GM19238 (cell line): ENCODE measurements at regions not wholly inside any gene's neighbourhood (a gene's known extent, or its start where the extent isn't known, plus 50 kb on each side); places are given as distances from the start of the nearest gene placed in this dataset.

Experiments used
- DNase-seq: peaks from one replicate; pipeline ENCODE4 v3.0.0; 2011; ENCODE audit warnings: low spot score; ENCODE audit not compliant: insufficient read length

DNA sequence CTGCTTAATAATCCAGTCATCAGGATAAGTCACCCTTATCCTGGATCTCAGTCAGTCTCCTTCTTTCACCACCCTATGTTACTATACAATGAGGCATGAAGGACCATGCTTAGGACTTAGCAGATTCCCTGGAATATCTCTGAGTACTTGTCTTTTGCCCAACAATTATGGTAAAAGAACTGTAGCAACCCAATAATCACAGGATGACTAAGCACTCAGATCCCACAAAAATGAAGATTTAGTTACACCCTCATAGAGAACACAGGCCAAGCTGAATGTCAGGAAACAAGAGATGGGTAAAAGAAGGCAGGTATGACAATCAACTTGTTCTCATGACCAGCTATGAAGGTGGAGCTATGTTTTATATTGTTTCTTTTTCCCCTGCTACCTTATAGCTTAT lies 91.4 kb downstream of the EDN1 start:
- no peak for DNase-seq

DNA sequence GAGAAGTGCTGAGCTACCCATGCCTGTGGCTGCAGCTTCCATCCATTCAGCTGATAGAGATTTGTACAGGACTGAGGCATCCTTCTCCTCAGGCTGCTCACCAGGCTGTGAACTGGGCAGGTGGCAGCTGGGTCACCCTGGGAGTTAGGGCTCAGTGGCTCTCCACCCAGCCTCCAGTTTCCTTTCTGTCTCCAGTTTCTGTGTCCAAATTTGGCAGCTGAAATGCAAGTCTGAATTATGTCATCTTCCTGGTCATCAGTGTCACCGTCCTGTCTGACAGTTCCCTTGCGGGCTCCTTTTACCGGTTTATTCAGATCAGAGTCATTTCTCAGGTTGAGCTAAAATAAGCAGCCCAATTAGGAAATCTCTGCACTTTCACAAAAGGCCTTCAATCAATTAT lies 93.3 kb downstream of the EDN1 start:
- DNase-seq = peak; percentile 17

DNA sequence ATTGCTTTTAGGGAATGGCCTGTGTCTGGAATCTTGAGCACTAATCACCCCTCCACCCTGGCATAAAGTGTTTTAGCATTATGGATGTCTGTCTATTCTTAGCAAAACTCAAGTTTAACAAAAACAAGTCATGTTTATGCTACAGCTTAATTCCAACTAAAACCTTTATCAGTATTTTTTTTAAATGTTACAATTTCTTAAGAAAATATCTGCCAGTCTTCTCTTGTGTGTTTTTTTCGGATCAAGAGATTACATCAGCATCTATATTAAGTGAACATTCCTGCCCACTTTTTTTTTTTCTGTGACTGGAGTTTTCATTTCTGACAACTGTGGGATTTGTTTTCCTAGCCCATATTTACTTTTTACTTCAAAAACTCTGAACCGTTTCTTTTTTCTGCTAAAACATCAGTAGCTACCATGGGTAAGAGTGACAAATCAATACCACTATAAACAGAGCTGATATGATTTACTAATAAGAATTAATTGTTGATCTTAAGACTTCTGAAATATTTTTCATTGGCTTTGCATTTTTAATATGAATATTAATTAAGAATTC lies 94.3 kb downstream of the EDN1 start:
- DNase-seq = no peak

DNA sequence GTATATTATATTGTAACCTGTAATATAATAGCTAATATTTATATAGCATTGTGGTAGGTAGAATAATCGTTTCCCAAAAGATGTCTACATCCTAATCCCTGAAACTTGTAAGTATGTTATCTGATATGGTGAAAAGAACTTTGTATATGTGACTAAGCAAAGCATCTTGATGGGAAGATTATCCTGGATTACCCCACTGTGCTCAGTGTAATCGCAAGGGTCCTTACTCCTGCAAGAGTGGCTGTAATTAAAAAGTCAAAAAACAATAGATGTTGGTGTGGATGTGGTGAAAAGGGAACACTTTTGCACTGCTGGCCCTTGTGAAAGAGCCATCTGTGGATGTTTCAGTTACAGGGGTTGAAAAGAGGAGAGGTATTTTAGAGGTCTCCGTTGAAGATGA lies 95.2 kb downstream of the EDN1 start:
- no peak for DNase-seq

DNA sequence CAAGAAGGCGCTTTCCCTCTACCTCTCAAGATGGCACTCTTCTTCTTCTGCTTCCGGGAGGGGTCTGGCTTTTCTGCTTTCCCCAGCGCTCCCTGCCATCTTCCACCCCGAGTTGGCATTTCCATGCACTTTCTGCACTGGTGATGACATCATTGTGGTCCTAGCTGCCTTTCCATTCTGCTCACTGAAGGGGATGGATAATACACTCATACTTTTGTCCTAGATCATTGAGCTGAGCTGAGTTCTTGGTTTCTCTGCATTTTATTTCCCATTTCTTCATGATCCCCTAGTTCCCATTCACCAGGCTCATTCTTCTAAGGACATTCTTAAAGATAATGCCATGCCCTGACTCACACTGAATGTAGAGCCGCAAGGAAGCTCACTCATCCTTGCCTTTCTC lies 96.7 kb downstream of the EDN1 start:
- DNase-seq = no peak

DNA sequence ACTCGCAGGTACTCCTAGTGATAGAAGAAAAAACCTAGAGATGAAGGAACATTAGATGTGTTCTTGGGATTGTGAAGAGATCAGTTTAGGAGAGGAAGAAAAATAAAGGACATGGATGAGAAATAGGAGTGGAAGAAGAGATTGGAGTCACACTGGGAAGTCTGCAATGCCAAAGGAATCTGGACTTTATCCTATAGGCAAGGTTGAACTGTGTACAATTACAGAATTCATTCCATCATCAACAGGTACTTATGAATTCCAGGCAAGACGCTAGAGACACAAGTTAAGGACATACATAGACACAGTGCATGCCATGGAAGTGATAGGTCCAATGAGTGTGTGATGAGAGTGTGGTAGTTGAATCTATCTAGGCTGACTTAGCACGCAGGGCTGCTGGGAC lies 101.3 kb downstream of the EDN1 start:
- no peak for DNase-seq

DNA sequence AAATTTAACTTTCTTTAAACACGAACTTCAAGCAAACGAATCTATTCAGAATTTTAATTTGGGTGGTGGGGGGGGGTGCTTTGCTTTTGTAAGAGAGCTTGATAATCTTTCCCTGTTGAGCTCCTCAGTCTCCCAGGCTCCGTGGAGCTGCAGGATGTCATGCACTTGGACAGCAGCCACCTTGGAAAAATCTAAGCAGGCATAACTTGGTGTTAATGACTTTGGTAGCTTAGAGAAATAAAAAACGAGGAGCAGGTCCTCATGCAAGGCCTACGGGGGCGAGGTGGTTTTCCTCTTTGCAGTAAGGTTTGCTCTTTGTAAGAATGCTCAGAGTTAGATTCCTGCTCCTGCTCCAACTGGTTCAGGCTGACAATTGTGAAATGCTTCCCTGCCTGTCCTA lies 102.3 kb downstream of the EDN1 start:
- no peak for DNase-seq

DNA sequence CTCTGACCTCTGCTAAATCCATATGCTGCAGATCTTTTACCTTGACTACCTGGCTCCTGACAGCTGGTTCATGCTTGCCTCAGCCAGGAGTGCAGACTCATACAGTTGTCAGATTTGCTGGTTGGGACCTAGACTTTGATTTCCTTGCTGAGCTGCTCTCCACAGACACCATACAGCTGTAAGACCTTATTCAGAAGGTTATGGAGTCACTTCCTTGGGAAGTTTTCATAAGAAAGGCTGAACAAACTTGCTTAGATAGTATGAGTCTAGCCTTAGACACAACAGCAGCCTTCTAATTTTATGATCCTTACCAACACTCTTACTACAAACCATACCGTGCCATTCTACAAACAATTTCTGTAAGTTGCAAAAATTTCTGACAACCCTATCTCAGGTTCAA lies 102.9 kb downstream of the EDN1 start:
- no peak for DNase-seq

DNA sequence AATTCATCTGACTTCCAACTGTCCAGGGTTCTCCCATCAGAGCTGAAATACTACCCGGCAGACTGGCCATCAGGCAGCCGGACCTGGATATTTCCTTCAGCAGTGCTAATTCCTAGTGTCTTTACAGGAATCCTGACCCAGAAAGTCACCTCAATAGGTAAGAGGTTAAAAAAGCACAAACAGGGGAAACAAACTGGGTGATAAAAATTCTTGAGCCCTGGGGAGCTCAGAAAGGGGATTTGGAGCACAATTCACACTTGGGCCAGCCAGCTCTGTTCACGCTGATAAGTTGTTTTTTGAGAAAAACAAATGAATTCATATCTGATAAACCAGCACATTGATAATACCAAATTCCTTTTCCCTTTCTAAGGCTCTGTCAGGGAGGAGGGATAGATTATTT lies 104.0 kb downstream of the EDN1 start:
- DNase-seq = no peak

DNA sequence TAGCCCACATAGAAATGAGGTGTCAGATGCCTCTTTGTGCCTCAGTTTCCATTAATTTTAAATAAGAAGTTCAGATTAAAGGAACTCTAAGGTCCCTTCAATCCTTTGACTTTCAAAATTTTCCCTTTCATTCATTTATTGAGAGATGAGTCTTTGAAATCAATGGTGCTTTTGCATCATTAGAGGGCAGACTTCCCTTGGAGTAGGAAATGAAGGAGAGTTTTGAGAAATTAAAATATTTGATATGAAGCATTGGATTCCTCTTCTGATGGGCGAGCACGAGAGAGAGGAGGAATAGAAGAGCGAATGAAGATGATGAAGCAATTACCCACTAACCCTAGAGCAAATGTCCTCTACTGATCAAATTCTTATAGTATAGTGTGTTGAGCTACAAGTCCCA lies 105.7 kb downstream of the EDN1 start:
- DNase-seq = no peak

DNA sequence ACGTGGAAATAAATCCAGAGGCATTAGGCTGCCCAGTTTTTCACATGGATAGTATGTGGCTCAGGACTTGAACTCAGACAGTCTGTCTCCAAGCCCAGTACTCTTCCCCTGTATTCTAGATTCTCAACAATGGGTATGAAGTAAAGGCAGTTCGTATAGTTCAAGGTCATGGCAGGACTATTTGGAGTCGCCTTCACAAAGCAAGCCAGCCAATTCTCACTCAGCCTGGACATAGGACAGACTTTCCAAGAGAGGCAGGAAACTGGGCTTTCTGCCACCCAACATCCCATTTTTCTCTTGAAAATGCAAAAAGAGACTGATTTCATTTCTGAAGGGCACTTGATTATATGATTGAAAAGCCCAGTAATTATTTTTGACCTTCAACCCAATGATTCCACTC lies 111.0 kb downstream of the EDN1 start:
- no peak for DNase-seq

DNA sequence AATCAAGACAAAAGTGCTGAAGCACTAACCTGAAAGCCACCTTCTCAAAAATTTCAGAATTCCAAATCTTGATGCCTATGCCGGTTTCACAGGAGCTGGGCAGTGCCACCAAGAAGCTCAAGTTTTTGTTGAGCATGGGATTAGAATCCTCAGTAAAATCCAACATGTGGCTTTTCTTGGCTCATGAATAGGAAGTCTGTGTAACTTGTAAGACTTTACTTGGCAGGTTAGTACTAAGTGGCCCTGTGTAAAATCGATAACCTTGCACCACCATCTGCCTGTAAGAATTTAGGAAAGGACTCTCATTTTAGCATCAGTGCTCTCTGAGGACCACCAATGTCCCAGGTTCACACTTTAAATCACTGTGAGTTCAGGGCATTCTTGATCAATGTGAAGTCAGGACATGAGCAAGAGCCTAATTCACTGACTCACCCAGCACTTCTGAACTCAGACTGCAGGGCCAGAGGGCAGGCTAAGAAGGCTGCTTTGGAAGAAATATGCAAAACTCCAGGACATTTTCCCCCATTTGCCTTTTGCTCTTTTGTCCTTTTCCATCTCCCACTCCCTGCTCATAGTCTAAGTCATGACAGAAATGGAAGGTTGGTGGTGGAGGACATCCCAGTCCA lies 113.2 kb downstream of the EDN1 start:
- DNase-seq = no peak

DNA sequence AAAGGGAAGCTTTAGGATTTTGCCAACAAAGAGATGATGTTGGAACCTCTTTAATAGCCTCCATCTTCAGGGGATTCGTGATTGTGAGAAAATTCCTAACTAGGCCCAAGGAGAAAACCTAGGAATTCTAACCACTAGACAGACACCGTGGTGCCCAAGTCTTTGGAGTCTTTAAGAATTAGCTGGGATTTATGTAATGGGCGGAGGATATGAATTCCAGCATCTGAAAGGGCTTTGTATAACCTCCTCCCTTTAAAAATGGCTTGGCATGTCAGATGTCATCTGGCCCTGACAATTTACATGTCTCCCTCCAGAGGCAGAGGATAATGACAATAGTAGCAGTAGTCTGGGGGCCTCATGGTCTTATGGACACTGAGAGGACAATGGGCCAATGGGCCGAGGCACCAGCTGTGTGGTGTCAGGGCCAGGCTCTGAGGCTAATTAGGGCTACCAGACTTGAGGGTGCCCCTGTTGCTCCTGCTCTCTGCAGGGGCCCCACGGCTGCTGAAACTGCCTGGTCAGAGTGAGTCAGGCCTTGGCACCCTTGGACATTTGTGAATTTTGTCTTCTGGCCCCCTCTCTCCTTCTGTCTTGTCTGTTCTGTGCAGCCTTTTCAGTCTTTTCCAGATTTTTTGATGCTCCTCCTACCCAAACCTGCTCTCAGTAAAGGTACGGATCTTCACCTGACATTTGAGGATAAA lies 113.9 kb downstream of the EDN1 start:
- DNase-seq = no peak

DNA sequence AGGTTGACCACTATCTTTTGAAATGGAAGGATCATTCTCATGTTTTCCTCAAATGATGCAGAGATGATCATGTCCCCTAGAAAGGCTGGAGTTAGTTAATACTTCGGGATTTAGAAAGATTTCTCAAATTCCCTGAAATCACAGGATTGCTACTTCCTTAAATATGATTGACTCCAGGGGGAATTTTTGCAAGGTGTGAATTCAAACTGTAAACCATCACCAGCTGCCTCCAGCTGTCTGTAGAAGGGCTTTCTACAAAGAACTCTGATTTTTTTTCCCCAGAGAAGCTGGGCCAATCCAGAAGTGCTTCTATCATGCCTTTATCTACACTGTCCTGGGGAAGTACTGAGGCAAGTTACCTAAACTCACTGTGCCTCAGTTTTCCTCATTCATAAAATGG lies 114.5 kb downstream of the EDN1 start:
- DNase-seq = no peak

DNA sequence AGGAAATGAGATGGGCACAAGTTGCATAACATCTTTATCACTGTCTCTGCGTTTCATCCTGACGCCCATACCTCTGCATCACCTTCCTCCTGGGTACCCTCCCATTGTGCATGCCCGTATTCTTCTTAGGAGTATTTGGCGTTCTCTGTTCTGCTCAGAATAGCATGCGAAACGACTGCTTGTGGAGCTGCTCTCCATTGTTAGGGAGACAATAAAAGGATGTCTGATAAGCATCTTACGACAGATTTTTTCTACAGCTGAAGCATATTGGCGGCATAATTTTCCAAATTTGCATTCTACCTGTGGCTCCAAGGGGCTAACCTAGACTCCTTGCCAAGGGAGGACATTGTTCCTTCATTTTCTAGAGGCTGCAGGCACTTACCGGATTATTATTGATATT lies 118.6 kb downstream of the EDN1 start:
- no peak for DNase-seq

DNA sequence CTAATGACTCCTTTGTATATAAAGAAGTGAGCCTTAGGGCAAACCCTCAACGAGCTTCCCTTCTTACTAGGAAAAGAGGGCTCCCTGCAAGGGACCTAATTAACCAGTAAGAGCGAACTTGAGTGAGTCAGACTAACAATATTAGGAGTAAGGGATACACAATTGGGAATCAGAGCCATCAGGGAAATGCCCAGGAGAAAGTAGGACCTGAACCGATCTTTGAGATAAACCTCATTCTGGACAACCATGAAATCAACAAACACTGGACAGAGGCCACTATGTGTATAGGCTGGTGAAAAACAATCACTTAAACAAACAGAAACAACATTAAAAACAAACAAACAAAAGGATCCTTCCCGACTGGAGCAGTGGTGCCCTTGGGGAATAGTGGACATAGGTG lies 120.8 kb downstream of the EDN1 start:
- no peak for DNase-seq

DNA sequence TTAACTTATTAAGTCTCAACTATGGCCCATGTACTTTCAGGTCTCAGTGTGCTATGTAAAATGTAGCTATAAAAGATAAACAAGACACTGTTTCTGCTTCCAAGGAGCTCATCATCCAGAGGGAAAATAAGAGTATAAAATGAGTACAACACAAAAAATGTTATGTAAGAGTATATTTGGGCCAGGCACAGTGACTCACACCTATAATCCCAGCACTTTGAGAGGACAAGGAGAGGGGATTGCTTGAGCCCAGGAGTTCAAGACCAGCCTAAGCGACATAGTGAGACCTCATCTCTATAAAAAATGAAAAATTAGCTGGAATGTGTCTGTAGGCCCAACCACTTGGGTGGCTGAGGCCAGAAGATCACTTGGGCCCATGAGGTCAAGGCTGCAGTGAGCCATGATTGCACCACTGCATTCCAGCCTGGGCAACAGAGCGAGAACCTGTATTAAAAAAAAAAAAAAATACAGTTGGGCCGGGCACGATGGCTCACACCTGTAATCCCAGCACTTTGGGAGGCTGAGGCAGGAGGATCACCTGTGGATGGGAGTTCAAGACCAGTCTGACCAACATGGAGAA lies 124.0 kb downstream of the EDN1 start:
- DNase-seq = no peak

DNA sequence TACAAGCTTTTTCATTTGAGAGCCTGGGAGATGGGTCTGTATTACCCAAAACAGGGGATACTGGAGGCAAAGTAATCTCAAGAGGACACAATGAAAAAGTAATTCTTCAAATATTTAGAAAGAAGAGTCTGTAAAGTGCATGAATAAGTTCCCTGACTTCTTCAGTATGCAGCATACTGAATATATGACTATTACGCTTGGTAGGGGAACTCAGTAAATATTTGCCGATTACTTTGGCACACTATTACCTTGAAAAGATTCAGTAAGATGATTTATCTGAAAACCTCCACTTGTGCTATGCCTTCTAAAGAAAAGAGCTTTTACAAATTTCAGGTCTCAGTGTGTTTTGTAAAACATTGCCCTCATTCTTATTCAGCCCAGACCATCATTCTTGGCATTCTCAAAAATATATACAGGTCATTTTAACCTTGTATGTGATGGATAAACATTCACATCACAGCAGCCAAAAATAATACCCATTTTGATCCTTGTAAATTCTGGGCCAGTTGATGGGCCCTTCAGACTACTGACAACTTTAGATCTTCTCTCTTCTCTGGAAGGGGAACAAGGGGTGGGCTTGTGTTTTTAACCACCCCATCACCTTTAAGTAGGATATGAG lies 125.9 kb downstream of the EDN1 start:
- DNase-seq = no peak

DNA sequence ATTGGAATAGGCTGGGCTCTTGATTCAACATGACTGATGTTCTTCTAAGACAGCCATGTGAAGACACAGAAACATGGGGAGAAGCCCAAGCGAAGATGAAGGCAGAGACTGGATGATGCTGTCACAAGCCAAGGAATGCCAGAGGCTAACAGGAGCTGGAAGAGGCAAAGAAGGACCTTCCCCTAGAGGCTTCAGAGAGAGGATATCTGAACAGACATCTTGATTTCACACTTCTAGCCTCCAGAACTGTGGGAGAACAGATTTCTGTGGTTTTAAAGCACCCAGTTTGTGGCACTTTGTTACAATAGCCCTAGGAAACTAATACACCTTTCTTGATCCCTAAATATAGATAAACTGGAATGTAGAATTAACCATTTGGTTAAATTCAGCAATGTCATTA lies 127.0 kb downstream of the EDN1 start:
- no peak for DNase-seq

DNA sequence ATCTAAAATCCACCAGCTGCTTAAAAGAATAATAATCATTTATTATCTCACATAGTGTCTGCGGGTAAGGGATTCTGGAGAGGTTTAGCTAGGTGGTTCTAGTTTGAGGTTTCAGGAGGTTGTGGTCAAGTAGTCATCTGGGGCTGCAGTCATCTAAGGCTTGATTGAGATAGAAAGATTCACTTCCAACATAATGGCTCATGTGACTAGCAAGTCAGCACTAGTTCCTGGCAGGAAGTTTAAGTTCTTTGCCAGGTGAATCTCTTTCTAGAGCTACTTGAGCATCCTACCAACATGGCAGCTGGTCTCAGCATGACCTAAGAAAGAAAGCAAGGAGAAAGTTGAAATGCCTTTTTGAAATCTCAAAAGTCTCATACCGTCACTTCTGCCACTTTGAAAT lies 128.8 kb downstream of the EDN1 start:
- DNase-seq = no peak

DNA sequence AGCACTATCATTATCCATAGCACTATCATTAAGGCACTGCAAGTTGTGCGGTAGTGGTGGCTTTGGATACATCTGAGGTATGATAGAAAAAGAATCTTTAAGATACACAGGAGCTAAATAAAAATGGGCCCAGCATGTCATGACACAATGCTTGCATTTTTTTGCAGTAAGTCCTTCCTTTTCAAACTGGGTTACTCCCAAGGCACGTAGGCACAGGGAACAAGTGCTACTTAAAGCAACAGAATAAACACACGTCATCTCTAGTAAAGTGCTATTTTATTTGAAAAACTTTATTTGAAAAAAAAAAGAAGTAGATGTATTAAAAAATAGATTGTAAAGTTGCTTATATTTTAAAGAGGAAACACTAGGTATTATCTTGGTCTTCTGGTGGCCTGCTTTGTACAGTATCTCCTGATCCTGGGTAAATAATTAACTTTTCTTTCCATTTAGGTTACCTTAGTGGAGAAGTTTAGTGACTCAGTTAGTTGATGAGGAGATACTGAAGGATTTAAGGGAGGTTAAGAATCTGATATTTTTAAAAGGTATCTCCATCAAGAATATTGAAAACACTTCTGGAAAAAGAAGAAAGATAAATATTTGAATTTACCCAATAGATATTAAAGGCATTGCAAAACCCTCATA lies 129.6 kb downstream of the EDN1 start:
- no peak for DNase-seq

DNA sequence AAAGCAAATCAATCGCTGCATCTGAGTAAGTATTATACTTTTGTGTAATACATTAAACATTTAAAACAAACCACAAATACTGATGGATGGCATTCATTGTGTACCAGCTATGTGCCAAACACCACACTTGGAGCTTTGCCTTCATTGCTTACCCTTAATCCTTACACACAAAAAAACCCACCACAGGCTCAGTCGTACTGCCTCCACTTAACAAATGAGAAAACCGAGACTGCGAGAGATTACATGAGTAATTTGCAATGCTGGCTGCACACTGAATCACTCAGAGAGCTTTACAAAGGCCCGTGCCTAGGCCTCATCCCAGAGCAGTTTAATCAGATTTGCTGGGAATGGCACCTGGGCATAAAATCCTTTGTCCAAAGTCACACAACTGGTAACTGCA lies 130.5 kb downstream of the EDN1 start:
- DNase-seq = no peak
